GM21576 (cell line): ENCODE measurements at regions not wholly inside any gene's neighbourhood (a gene's known extent, or its start where the extent isn't known, plus 50 kb on each side); places are given as distances from the start of the nearest gene placed in this dataset.

Experiments used
- ATAC-seq: cut with Tn5 transposase; IDR thresholded peaks from one replicate; pipeline ENCODE4 v1.9.1; 2021; ENCODE audit warnings: mild to moderate bottlenecking, moderate library complexity; ENCODE audit not compliant: unreplicated experiment

- no peak for ATAC-seq
Observed at GRCh38 chr20:11727708-11728107, 190.0 kb upstream of the BTBD3 start.

DNA sequence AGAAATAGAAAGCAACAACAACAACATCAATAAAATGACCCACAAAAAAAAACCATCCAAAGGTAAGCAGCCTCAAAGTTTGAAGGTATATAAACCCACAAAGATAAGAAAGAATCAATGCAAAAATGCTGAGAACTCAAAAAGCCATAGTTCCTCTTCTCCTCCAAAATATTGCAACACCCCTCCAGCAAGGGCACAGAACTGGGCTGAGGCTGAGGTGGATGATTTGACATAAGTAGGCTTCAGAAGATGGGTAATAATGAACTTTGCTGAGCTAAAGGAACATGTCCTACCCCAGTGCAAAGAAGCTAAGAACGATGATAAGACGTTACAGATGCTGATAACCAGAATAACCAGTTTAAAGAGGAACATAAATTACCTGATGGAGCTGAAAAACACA is 188.8 kb upstream of the BTBD3 start:
- no peak for ATAC-seq

DNA sequence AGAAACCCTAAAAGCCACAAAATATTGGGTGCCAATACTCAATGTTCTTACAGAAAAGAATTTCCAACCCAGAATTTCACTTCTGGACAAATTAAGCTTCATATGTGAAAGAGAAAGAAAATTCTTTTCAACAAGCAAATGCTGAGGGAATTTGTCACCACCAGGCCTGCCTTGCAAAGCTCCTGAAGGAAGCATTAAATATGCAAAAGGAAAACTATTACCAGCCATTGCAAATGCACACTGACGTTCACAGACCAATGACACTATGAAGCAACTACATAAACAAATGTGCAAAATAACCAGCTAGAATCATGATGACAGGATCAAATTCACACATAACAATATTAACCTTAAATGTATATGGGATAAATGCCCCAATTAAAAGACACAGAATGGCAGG is 187.9 kb upstream of the BTBD3 start:
- no peak for ATAC-seq

DNA sequence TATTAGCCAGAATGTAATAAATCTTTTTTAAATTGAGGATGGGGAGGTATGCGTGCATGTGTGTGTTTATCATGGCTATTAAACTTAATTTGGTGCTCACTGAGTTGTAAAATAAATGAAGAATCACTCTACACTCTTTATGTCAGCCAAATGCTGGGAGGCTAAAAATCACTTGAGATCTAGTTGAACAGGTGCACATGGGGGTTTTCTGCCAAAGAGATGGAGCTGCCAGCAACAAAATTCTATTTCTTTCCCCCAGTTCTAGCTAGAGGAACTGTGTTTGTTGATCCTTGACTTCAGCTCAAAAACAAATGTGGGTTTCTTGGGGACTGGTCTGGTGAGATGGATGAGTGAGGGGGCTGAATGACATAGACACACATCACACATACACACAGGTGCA is 183.3 kb upstream of the BTBD3 start:
- ATAC-seq = no peak

DNA sequence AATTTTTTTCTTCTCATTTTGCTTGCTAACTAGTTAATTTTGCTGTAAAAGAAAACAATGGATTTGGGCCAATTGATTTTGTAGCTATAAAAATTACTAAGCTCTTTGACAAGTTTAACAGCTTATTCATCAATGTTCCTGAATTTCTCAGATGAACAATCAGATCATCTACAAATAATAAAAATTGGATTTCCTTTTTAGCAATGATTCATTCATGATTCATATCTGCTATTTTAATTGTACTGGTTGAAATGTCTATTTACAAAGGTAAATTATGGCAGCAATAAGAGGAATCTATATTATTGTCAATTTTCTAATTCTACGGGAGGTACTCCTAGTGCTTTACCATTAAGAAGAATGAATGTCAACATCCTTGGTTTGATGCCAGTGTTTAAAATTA is 178.8 kb upstream of the BTBD3 start:
- ATAC-seq = no peak

DNA sequence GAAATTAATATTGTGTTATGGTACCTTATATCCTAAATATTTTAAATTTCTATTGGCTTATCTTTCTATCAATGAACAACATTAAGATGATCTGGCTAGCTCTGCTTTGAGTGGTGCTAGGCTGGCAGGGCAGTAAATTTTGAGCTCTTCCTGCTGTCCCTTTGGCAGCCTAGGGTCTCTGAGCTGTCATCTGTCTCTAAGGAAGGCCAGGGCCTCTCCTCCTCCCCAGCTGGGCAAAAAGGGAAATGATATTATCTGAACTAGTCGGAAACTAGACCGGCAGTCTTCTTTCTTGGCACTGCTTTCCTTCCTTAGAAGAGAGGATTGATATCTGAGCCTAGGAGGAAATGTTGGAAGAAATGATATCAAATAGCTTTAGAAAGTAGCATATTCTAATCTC is 176.7 kb upstream of the BTBD3 start:
- ATAC-seq = no peak

- ATAC-seq = no peak
Observed at GRCh38 chr20:11745145-11745544, 172.5 kb upstream of the BTBD3 start.

DNA sequence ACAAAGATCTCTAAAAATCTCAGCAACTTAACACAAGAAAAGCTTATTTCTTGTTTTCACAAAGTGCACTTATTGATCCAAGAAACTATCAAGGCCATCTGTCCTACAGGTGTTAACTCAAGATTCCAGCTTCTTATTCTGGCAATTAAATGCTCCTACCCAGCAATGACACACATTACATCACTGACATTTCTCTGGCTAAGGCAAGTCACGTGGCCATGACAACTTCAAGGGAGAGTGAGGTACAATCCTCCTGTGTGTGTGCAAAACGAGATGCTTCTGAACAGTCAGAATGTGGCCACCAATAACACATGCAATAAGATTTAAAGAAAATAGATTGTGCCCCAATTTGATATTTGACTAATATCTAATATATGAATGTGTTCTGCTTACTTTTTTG is 169.3 kb upstream of the BTBD3 start:
- no peak for ATAC-seq

DNA sequence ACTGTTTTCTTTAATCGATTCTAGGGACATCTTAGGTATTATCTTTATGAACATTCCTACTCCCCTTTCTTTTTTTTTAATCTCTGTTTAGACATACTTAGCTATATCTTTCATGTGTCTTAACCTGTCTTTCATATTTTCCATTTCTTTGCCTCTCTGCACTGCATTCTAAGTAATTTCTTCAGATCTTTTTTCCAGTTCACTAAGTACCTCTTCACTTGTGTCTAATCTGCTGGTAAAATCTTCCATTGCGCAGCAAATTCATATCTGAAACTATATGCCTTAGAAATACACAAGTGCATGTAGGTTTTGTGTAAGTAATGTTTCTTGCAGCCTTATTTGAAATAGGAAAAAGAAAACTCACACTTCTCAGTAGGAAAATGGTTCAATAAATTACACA is 165.4 kb upstream of the BTBD3 start:
- no peak for ATAC-seq

- ATAC-seq = no peak
Observed at GRCh38 chr20:11753155-11753554, 164.5 kb upstream of the BTBD3 start.

- no peak for ATAC-seq
Observed at GRCh38 chr20:11754451-11754850, 163.2 kb upstream of the BTBD3 start.

DNA sequence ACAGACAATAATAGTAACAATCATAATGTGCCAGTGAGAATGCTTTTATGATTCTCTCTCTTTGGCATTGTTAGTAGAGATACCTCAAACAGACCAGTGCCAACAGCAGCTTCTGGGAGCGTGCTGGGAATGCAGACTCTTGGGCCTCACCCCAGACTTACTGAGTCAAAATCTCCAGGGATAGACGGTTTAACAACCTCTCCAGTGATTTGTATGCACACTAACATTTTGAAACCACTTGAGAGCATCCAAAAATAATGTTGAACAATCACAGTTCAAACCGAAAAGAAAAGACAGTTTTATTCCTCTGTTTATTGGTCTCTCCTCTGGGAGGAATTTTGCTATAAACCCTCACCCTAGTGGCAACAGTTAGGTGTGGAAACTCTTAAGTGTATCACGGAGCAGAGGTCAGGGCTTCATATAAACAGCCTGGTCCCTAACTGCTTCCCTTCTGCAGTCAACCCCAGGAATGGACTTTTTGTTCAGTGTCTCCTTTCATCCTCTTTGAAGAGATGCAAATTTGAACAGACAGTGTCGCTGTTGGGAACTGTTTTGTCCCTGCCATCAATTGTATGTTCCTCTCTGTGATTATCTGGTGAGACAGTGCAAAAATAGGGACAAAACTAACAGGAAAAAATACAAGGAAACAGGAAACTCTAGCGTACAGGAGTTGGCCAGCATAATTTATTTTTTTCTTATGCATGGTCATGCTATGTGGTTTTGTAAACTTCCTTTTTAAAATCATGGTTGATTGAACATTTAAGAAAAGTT is 162.4 kb upstream of the BTBD3 start:
- ATAC-seq = no peak

DNA sequence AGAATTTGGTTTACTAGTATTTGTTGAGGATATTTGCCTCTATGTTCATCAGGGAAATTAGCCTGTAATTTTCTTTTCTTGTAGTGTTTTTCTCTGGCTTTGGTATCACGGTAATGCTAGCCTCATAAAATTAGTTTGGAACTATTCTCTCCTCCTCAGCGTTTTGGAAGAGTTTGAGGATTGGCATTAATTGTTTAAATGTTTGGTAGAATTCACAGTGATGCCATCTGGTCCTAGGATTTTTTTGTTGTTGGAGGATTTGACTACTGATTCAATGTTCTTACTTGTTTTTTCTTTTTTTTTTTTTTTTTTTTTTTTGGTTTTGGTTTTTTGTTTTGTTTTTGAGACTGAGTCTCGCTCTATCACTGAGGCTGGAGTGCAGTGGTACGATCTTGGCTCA is 156.2 kb upstream of the BTBD3 start:
- no peak for ATAC-seq

- ATAC-seq = no peak
Observed at GRCh38 chr20:11766961-11767360, 150.7 kb upstream of the BTBD3 start.

- no peak for ATAC-seq
Observed at GRCh38 chr20:11769825-11770224, 147.9 kb upstream of the BTBD3 start.

- ATAC-seq = no peak
Observed at GRCh38 chr20:11772226-11772730, 145.4 kb upstream of the BTBD3 start.

DNA sequence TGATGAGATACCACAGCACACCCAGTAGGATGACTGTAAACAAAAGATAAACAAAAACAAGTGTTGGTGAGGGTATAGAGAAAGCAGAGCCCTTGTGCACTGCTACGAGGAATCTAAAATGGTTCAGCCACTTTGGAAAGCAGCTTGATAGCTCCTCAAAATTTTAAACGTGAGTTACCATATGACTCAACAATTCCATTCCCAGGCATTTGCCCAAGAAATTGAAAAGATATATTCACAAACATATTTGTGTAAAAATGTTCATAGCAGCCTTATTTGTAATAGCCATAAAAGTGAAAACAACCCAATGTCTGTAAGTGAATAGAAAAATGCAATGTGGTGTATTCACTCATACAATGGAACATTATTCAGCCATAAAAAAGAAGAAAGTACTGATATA is 141.0 kb upstream of the BTBD3 start:
- ATAC-seq = no peak

GRCh38 chr20:11777387-11778205 is 140.1 kb upstream of the BTBD3 start:
- ATAC-seq = no peak

DNA sequence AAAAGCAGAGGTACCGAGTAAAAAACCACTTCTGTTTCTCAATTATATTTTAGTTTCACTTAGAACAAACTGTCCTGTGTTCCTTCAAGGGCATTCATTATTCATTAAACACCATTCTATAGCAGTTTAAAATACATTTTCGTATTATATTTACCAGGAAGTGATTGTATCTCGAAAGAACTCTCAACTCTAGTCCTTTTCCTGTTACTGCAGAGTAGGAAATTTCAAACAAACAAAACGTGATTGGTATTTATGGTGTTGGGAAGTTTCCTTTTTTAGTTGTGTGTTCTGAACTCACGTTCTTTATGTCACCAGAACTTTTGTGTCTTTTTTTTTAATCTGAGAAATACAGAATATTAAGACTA is 139.5 kb upstream of the BTBD3 start:
- ATAC-seq = no peak

- no peak for ATAC-seq
Observed at GRCh38 chr20:11780765-11781369, 136.8 kb upstream of the BTBD3 start.

- no peak for ATAC-seq
Observed at GRCh38 chr20:11783102-11783850, 134.4 kb upstream of the BTBD3 start.
